PFSK-1 (cell line): ENCODE measurements at regions not wholly inside any gene's neighbourhood (a gene's known extent, or its start where the extent isn't known, plus 50 kb on each side); places are given as distances from the start of the nearest gene placed in this dataset.
A peak's percentile ranks its signal among the peaks of the same experiment; 100 is the strongest.

ENCODE experiments used
- FOXP2 ChIP-seq: optimal IDR thresholded peaks from 2 replicates; pipeline ENCODE3; 2011; ENCODE audit warnings: borderline replicate concordance, control low read depth, inconsistent platforms; ENCODE audit not compliant: insufficient read depth; ENCODE audit errors: extremely low read length, extremely low read depth
- POLR2AphosphoS5 ChIP-seq: IDR thresholded peaks from 2 replicates; pipeline ENCODE4 v1.6.1; 2012; ENCODE audit warnings: low read depth, mild to moderate bottlenecking, control low read depth, low read length, moderate library complexity
- SIN3A ChIP-seq: IDR thresholded peaks from 2 replicates; pipeline ENCODE4 v1.6.1; 2012; ENCODE audit warnings: mild to moderate bottlenecking, low read length, moderate library complexity, borderline replicate concordance; ENCODE audit not compliant: insufficient read depth
- TAF1 ChIP-seq: IDR thresholded peaks from 2 replicates; pipeline ENCODE4 v1.6.1; 2012; ENCODE audit warnings: low read length, control low read depth, borderline replicate concordance; ENCODE audit not compliant: insufficient read depth
- TF ChIP-seq, protein P1 (sequence below), 2 experiments: IDR thresholded peaks; 2 replicates each; pipeline versions ENCODE4 v1.6.1 to v1.8.0; 2011 to 2012; ENCODE audit warnings: low read depth in 2 of 2, low read length in 2 of 2, control low read depth in 1 of 2, inconsistent platforms in 1 of 2, mild to moderate bottlenecking in 1 of 2, moderate library complexity in 1 of 2; ENCODE audit not compliant: insufficient read depth in 1 of 2

GRCh38 chr16:79770244-79771064 lies 169.9 kb upstream of the MAF start:
- TF ChIP-seq POLR2AphosphoS5 = peak; percentile 26
- TF ChIP-seq SIN3A = no peak
- TF ChIP-seq, protein P1, sequence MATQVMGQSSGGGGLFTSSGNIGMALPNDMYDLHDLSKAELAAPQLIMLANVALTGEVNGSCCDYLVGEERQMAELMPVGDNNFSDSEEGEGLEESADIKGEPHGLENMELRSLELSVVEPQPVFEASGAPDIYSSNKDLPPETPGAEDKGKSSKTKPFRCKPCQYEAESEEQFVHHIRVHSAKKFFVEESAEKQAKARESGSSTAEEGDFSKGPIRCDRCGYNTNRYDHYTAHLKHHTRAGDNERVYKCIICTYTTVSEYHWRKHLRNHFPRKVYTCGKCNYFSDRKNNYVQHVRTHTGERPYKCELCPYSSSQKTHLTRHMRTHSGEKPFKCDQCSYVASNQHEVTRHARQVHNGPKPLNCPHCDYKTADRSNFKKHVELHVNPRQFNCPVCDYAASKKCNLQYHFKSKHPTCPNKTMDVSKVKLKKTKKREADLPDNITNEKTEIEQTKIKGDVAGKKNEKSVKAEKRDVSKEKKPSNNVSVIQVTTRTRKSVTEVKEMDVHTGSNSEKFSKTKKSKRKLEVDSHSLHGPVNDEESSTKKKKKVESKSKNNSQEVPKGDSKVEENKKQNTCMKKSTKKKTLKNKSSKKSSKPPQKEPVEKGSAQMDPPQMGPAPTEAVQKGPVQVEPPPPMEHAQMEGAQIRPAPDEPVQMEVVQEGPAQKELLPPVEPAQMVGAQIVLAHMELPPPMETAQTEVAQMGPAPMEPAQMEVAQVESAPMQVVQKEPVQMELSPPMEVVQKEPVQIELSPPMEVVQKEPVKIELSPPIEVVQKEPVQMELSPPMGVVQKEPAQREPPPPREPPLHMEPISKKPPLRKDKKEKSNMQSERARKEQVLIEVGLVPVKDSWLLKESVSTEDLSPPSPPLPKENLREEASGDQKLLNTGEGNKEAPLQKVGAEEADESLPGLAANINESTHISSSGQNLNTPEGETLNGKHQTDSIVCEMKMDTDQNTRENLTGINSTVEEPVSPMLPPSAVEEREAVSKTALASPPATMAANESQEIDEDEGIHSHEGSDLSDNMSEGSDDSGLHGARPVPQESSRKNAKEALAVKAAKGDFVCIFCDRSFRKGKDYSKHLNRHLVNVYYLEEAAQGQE (IDR thresholded peaks at IDR 0.05; ENCODE audit: insufficient read depth in 1 of 2, low read depth in 2 of 2, low read length in 2 of 2) = no peak
- no peak; the same call in 1 of the 2 replicates for TF ChIP-seq TAF1
- TF ChIP-seq FOXP2 = no peak

DNA sequence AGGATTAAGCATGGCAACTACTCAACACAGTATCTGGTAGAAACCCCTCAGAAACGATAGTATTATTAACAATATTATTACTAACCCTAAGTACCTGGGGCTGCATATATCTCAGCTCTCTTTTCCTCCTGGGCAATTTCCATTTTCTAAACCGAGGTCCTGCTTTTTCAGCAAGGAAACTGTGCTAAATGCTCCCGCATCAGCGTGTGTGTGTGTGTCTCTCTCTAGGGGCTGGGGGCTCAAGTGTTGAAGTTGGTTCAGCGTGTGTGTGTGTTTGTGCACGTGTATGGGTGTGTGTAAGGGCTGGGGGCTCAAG lies 169.3 kb upstream of the MAF start:
- no peak for TF ChIP-seq FOXP2
- peak; percentile 34; the same call in 1 of the 2 replicates for TF ChIP-seq TAF1

DNA sequence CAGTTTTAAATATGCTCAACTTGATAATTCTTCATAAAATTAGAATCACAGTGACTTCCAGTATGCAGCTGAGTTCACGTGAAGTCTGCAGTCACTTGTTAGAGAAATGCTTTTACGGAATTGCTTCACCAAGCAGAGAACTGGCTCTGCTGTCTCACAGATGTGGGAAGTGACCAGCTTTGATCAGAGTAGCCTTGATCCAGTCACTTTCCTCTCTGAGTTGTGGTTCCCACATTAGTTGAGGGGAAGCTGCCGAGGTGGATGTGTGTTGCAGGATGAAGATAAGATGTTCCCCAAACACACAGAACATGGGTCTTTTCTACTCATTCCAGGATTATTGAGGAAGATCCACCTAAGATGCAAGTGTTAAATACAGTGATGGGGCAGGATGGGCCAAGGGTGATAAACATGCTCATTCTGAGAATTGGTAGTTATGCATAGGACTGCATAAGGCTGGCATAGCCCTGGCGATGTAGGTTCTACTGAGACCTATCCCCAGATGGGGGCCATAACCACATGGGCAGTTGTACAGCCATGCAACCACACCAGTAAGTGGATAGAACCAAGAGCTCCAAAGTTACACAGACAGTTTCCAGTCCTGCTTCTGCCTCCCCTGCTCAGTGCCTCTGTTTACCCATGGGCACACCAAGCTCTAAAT lies 168.9 kb upstream of the MAF start:
- TF ChIP-seq, protein P1 (IDR thresholded peaks at IDR 0.05; ENCODE audit: insufficient read depth in 1 of 2, low read depth in 2 of 2, low read length in 2 of 2) = no peak
- no peak for TF ChIP-seq FOXP2
- no peak for TF ChIP-seq TAF1
- no peak for TF ChIP-seq POLR2AphosphoS5
- no peak for TF ChIP-seq SIN3A

DNA sequence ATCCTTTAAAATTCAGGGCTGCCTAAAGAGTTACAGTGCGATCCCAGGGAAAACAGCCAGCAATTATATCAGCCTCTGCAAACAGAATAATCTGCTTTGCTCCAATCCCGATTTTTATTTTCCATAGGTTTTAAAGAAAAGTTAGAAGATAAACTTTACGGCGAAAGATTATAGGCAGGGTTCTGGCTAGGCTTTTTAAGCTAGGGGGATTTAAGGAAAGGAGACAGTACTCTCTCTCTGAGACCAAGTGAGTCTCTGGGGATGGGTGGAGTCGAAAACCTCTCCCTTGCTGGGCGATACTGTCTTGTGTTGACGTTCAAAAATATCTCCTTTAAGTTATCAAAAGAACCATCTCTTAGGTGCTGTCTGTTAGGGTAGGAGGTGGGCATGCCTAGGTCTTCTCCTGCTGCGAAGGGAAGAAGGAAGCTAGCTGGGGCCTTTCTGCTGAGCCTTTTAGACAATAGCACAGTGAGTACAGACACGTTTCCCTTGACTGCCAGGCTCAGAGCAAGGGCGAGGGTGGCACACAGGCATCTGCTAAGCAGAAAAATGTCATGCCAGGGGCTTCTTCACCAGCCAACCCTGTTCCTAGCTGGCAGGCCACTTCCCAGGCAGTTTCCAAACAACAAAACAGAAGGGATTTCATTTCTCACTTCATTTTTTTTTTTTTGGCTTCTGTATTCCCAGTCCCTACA lies 167.9 kb upstream of the MAF start:
- TF ChIP-seq FOXP2 = no peak
- no peak for TF ChIP-seq SIN3A
- no peak for TF ChIP-seq POLR2AphosphoS5
- no peak for TF ChIP-seq TAF1
- TF ChIP-seq, protein P1 (IDR thresholded peaks at IDR 0.05; ENCODE audit: insufficient read depth in 1 of 2, low read depth in 2 of 2, low read length in 2 of 2) = no peak

GRCh38 chr16:79767421-79768275 lies 167.1 kb upstream of the MAF start:
- TF ChIP-seq FOXP2 (no peak), SIN3A (no peak), TAF1 (no peak), POLR2AphosphoS5 (no peak)
- TF ChIP-seq, protein P1 (IDR thresholded peaks at IDR 0.05; ENCODE audit: insufficient read depth in 1 of 2, low read depth in 2 of 2, low read length in 2 of 2) = no peak
